ENCODE measurements at regions not wholly inside any gene's neighbourhood (a gene's known extent, or its start where the extent isn't known, plus 50 kb on each side); places are given as distances from the start of the nearest gene placed in this dataset.

DNA sequence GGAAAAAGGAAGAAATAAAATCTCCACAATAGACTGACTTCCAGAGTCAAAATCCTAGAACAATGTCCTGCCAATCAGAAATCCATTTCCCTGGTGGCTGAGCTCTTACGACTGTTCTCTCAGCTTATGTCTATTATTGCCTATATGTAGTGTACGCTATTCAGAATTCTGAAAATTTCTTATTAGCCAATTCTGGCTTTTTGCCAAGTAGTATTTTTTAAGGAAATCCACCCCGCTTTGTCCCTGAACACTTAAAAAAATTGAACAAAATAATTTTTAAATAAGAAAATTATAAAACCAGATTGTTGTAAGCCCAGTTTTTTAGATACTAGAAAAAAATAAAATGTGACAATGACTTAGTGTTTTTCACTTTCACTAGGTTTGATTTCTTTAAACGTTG, 143.0 kb downstream of the KCNA5 start:
- no peak for TF ChIP-seq CTCF (IDR thresholded peaks at IDR 0.05)
- no peak for TF ChIP-seq POLR2A (IDR thresholded peaks at IDR 0.05)
